ENCODE measurements at regions not wholly inside any gene's neighbourhood (a gene's known extent, or its start where the extent isn't known, plus 50 kb on each side); places are given as distances from the start of the nearest gene placed in this dataset.

DNA sequence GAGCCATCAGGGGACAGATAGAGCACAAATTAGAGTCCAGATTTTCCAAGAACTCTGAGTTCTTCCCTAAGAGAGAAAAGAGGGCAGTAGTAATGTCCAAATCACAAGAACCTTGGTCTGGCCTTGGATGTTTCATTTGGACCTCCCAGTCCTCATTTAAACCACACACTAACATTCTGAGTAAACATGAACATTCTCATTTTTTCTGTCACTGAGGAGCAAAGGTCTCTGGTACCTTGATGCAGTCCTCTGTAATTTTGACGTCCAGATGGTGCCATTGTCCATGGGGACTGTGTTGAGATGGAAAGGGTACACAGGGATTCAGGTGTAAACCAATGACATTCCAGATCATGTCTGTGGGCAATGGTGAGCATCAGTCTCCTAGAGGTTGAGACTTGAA, 225.4 kb upstream of the PHYHIPL start:
- Histone ChIP-seq H3K27me3 (no peaks in the 10 kb centered on the region), H3K4me3 (ENCODE audit: low read depth, low read length) (no peak overlapping the region), H3K36me3 (no peaks in the 10 kb centered on the region), H3K4me1 (peaks cover 7% of the 10 kb centered on the region), H3K9me3 (no peaks in the 10 kb centered on the region)
- TF ChIP-seq, protein P1, sequence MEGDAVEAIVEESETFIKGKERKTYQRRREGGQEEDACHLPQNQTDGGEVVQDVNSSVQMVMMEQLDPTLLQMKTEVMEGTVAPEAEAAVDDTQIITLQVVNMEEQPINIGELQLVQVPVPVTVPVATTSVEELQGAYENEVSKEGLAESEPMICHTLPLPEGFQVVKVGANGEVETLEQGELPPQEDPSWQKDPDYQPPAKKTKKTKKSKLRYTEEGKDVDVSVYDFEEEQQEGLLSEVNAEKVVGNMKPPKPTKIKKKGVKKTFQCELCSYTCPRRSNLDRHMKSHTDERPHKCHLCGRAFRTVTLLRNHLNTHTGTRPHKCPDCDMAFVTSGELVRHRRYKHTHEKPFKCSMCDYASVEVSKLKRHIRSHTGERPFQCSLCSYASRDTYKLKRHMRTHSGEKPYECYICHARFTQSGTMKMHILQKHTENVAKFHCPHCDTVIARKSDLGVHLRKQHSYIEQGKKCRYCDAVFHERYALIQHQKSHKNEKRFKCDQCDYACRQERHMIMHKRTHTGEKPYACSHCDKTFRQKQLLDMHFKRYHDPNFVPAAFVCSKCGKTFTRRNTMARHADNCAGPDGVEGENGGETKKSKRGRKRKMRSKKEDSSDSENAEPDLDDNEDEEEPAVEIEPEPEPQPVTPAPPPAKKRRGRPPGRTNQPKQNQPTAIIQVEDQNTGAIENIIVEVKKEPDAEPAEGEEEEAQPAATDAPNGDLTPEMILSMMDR (IDR thresholded peaks at IDR 0.05; ENCODE audit: low read depth, low read length), result no peak
- DNase-seq, result no peak

- Histone ChIP-seq H3K36me3 (no peaks in the 10 kb centered on the region), H3K4me3 (ENCODE audit: low read depth, low read length) (no peak overlapping the region), H3K27me3 (no peaks in the 10 kb centered on the region), H3K9me3 (no peaks in the 10 kb centered on the region), H3K4me1 (peaks cover 11% of the 10 kb centered on the region)
- TF ChIP-seq, protein P1 (IDR thresholded peaks at IDR 0.05; ENCODE audit: low read depth, low read length), result no peak
- DNase-seq, result no peak
These were observed 224.7 kb upstream of the PHYHIPL start for GRCh38 chr10:58951746-58952145.

GRCh38 chr10:58952162-58952601, 224.3 kb upstream of the PHYHIPL start:
- peaks cover 11% of the 10 kb centered on the region for H3K4me1 ChIP-seq
- no peaks in the 10 kb centered on the region for H3K9me3 ChIP-seq
- H3K36me3 ChIP-seq, result no peaks in the 10 kb centered on the region
- DNase-seq, result no peak
- no peak overlapping the region for H3K4me3 ChIP-seq (ENCODE audit: low read depth, low read length)
- TF ChIP-seq, protein P1 (IDR thresholded peaks at IDR 0.05; ENCODE audit: low read depth, low read length), result no peak
- no peaks in the 10 kb centered on the region for H3K27me3 ChIP-seq

- Histone ChIP-seq H3K36me3 (no peaks in the 10 kb centered on the region), H3K9me3 (no peaks in the 10 kb centered on the region), H3K4me1 (peaks cover 11% of the 10 kb centered on the region), H3K4me3 (ENCODE audit: low read depth, low read length) (no peak overlapping the region), H3K27me3 (no peaks in the 10 kb centered on the region)
- DNase-seq, result peak; percentile 51
- TF ChIP-seq, protein P1 (IDR thresholded peaks at IDR 0.05; ENCODE audit: low read depth, low read length), result peak; percentile 80
These were observed 223.5 kb upstream of the PHYHIPL start for GRCh38 chr10:58952747-58953466.

DNA sequence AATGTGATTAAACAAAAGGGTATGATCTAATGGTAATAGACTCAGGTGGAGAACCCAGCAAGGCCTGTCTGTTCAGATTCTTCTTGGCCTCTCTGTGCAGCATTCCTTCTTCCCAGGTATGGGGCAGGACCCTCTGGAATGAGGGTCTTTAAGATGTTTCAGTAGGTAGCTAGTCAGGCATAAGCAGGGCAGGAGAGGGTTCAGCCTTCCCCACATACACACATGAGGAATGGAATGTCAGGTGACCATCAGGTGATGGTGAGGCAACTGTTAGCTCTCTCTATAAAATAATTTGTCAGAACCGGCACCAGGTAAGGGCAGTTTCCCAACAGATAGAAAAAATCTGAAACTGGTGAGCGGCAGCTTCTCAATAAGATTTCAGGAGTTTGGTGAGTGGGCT, 222.3 kb upstream of the PHYHIPL start:
- H3K4me3 ChIP-seq (ENCODE audit: low read depth, low read length), result no peak overlapping the region
- peaks cover 11% of the 10 kb centered on the region for H3K4me1 ChIP-seq
- H3K27me3 ChIP-seq, result no peaks in the 10 kb centered on the region
- no peak for DNase-seq
- no peaks in the 10 kb centered on the region for H3K36me3 ChIP-seq
- TF ChIP-seq, protein P1 (IDR thresholded peaks at IDR 0.05; ENCODE audit: low read depth, low read length), result no peak
- no peaks in the 10 kb centered on the region for H3K9me3 ChIP-seq

GRCh38 chr10:58955615-58956014, 220.8 kb upstream of the PHYHIPL start:
- no peak for DNase-seq
- TF ChIP-seq, protein P1 (IDR thresholded peaks at IDR 0.05; ENCODE audit: low read depth, low read length), result no peak
- Histone ChIP-seq H3K27me3 (no peaks in the 10 kb centered on the region), H3K9me3 (no peaks in the 10 kb centered on the region), H3K36me3 (no peaks in the 10 kb centered on the region), H3K4me3 (ENCODE audit: low read depth, low read length) (no peak overlapping the region), H3K4me1 (peaks cover 11% of the 10 kb centered on the region)
